ENCODE measurements at regions not wholly inside any gene's neighbourhood (a gene's known extent, or its start where the extent isn't known, plus 50 kb on each side); places are given as distances from the start of the nearest gene placed in this dataset.

GRCh38 chr18:39913672-39914366, 2041.2 kb upstream of the PIK3C3 start:
- H3K9me2 ChIP-seq (ENCODE audit: insufficient read depth, low read length): no peaks in the 10 kb centered on the region
- no peaks in the 10 kb centered on the region for H3K4me1 ChIP-seq (ENCODE audit: insufficient read depth, low read length, poor library complexity, severe bottlenecking)
- TF ChIP-seq EZH2phosphoT487 (IDR thresholded peaks at IDR 0.05; ENCODE audit: borderline replicate concordance, low read depth, low read length) (no peak), CTCF (conservative IDR thresholded peaks at IDR 0.05; ENCODE audit: low read length) (no peak)
- H3K36me3 ChIP-seq (ENCODE audit: insufficient read depth, low read length): no peaks in the 10 kb centered on the region
- POLR2A ChIA-PET: no interaction called here
- H3K9me3 ChIP-seq (ENCODE audit: low read length): no peaks in the 10 kb centered on the region
- BruUV-seq (replicated peaks): no TSS peak
- intact Hi-C loops (cut with micrococcal nuclease; ENCODE audit: unreplicated experiment): no loop called here
- H3K27ac ChIP-seq (ENCODE audit: low read depth, low read length, poor library complexity, severe bottlenecking): no peak overlapping the region
- CTCF ChIA-PET (ENCODE audit: unreplicated experiment): no interaction called here
- no peaks in the 10 kb centered on the region for H3K79me2 ChIP-seq (ENCODE audit: insufficient read depth, low read depth, low read length)
- DNase-seq (ENCODE audit: low spot score): no peak
- H3K4me3 ChIP-seq (ENCODE audit: low read depth, low read length, poor library complexity, severe bottlenecking): no peak overlapping the region
- H3K4me2 ChIP-seq (ENCODE audit: low read length): no peak overlapping the region
- H4K20me1 ChIP-seq (ENCODE audit: insufficient read depth, low read length): no peaks in the 10 kb centered on the region
- no peak overlapping the region for H2AFZ ChIP-seq (ENCODE audit: low read length)

- intact Hi-C loops (cut with micrococcal nuclease; ENCODE audit: unreplicated experiment): no loop called here
- no peak for DNase-seq (ENCODE audit: low spot score)
- no peak overlapping the region for H3K27ac ChIP-seq (ENCODE audit: low read depth, low read length, poor library complexity, severe bottlenecking)
- no peak overlapping the region for H3K4me2 ChIP-seq (ENCODE audit: low read length)
- CTCF ChIA-PET (ENCODE audit: unreplicated experiment): no interaction called here
- H2AFZ ChIP-seq (ENCODE audit: low read length): no peak overlapping the region
- H3K4me3 ChIP-seq (ENCODE audit: low read depth, low read length, poor library complexity, severe bottlenecking): no peak overlapping the region
- no peaks in the 10 kb centered on the region for H4K20me1 ChIP-seq (ENCODE audit: insufficient read depth, low read length)
- no peaks in the 10 kb centered on the region for H3K9me2 ChIP-seq (ENCODE audit: insufficient read depth, low read length)
- no peaks in the 10 kb centered on the region for H3K36me3 ChIP-seq (ENCODE audit: insufficient read depth, low read length)
- no TSS peak for BruUV-seq (replicated peaks)
- no peaks in the 10 kb centered on the region for H3K79me2 ChIP-seq (ENCODE audit: insufficient read depth, low read depth, low read length)
- no peak for TF ChIP-seq CTCF (conservative IDR thresholded peaks at IDR 0.05; ENCODE audit: low read length)
- no peak for TF ChIP-seq EZH2phosphoT487 (IDR thresholded peaks at IDR 0.05; ENCODE audit: borderline replicate concordance, low read depth, low read length)
- H3K9me3 ChIP-seq (ENCODE audit: low read length): no peaks in the 10 kb centered on the region
- POLR2A ChIA-PET: interaction anchor here (0.7 kb wide), 1 partner anchor 172 kb away, joined by 4 read pairs; no protein-coding TSS in a partner anchor
- no peaks in the 10 kb centered on the region for H3K4me1 ChIP-seq (ENCODE audit: insufficient read depth, low read length, poor library complexity, severe bottlenecking)
These were observed 2043.3 kb upstream of the PIK3C3 start for GRCh38 chr18:39911716-39912115.

GRCh38 chr18:39909706-39910105, 2045.3 kb upstream of the PIK3C3 start:
- H3K27ac ChIP-seq (ENCODE audit: low read depth, low read length, poor library complexity, severe bottlenecking): no peak overlapping the region
- H3K9me2 ChIP-seq (ENCODE audit: insufficient read depth, low read length): no peaks in the 10 kb centered on the region
- H2AFZ ChIP-seq (ENCODE audit: low read length): no peak overlapping the region
- BruUV-seq (replicated peaks): no TSS peak
- no peaks in the 10 kb centered on the region for H4K20me1 ChIP-seq (ENCODE audit: insufficient read depth, low read length)
- ChIA-PET POLR2A (interaction anchor here (0.6 kb wide), 1 partner anchor 26 kb away, joined by 3 read pairs; no protein-coding TSS in a partner anchor), CTCF (ENCODE audit: unreplicated experiment) (no interaction called here)
- no peak overlapping the region for H3K4me3 ChIP-seq (ENCODE audit: low read depth, low read length, poor library complexity, severe bottlenecking)
- no peak overlapping the region for H3K4me2 ChIP-seq (ENCODE audit: low read length)
- H3K79me2 ChIP-seq (ENCODE audit: insufficient read depth, low read depth, low read length): no peaks in the 10 kb centered on the region
- no peaks in the 10 kb centered on the region for H3K9me3 ChIP-seq (ENCODE audit: low read length)
- no peaks in the 10 kb centered on the region for H3K4me1 ChIP-seq (ENCODE audit: insufficient read depth, low read length, poor library complexity, severe bottlenecking)
- DNase-seq (ENCODE audit: low spot score): no peak
- TF ChIP-seq EZH2phosphoT487 (IDR thresholded peaks at IDR 0.05; ENCODE audit: borderline replicate concordance, low read depth, low read length): no peak
- TF ChIP-seq CTCF (conservative IDR thresholded peaks at IDR 0.05; ENCODE audit: low read length): no peak
- no peaks in the 10 kb centered on the region for H3K36me3 ChIP-seq (ENCODE audit: insufficient read depth, low read length)
- intact Hi-C loops (cut with micrococcal nuclease; ENCODE audit: unreplicated experiment): no loop called here
